HG03432 (cell line): ENCODE measurements at regions not wholly inside any gene's neighbourhood (a gene's known extent, or its start where the extent isn't known, plus 50 kb on each side); places are given as distances from the start of the nearest gene placed in this dataset.
A peak's percentile ranks its signal among the peaks of the same experiment; 100 is the strongest.

Source experiments
- ATAC-seq: cut with Tn5 transposase; IDR thresholded peaks from one replicate; pipeline ENCODE4 v1.9.1; 2021; ENCODE audit warnings: mild to moderate bottlenecking, moderate library complexity; ENCODE audit not compliant: unreplicated experiment

DNA sequence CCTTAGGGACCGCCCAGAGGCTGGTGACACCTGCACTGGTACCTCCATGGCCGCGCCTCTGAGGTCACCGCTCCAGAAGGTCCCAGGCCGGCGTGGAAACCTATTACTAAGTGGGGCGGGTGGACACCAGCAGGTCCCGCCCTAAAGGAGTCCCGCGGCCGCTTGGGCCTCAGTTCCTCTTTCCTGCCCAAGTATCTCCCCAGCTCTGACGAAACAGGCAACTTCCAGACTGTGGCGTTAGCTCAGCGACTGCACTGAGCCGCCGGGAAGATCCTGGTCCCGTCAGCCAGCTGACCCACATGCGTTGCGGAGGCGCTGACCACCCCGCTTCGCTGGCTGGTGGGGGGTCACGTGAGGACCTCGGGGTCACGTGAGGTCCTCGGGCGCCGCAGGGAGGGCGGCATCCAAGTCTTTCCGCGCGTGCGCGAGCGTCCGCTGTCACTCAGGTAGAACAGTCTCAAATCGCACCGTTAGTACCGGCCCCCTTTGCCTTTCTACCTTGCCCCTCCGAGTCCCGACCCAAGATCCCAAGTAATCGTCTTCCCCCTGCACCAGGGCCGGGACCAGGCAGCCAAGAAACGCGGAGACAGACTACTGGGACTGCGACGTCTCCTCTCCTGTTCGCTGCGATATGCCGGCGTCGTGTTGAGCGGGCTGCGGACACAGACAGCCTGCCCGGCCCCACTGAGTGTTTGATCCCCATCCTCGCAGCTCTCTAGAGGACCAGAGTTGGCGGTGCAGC, 53.7 kb upstream of the KDM4C start:
- ATAC-seq = peak; percentile 93

DNA sequence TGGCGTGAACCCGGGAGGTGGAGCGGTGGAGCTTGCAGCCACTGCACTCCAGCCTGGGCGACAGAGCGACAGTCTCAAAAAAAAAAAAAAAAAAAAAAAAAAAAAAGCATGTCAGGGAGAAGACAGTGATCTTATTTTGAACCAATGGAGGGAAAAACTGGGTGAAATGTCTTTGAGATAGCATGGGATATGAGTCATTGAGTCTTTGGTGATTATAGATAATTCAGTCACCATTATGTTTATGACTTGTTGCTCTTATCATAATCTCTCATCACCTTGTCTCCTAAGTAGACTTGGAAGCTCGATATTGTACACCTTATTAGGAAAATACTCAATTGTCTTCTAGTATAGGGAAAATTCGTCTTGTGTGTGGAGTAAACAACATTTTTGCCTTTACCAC, 55.1 kb upstream of the KDM4C start:
- no peak for ATAC-seq

DNA sequence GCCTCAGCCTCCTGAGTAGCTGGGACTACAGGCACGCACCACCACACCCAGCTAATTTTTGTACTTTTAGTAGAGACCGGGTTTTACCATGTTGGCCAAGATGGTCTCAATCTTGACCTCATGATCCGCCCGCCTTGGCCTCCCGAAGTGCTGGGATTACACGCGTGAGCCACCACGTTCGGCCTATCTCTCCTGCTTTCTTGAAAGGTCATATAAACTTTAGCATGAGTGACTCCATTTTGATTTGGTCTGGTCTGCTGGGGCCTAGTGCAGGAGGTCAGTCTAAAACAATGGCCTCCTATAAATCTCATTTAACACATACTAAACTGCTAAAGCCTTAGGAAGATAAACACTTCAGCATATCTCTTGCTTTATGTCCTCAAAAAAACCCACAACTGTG, 50.6 kb upstream of the GLDC start:
- no peak for ATAC-seq

DNA sequence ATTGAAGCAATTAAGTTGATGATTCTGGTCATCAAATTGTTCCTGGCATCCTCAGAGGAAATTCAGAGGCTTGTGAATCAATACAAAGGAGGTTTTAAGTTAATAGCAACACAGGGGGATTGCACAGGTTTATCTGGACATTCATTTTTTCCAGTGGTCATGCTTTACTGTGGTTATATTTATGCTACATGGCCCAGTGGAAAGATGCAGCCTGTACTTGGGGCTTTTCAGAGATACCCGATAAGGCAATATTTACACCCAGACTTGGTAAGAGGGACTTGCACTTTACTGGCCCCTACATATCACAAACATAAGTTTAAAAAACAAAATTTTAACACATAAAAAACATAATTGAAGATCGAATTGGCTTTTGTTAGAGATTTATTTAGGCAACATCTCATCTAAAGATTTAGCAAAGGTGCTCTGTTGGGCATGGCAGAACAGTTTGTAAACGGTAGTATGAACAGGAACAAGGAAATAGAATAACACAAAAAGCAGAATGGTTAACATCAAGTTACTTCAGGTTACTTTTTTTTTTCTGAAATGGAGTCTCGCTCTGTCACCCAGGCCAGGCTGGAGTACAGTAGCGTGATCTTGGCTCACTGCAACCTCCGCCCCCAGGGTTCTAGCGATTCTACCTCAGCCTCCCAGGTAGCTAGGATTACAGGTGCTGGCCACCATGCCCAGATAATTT, 49.7 kb upstream of the GLDC start:
- ATAC-seq = no peak
